Loucy (cell line): ENCODE measurements at regions not wholly inside any gene's neighbourhood (a gene's known extent, or its start where the extent isn't known, plus 50 kb on each side); places are given as distances from the start of the nearest gene placed in this dataset.

ENCODE experiments used
- H2AFZ ChIP-seq: fragments of 200-600 bp; sonication (generic); 2 replicates; pipeline ENCODE4 v1.6.0; 2016; ENCODE audit warnings: antibody characterized with exemption, mild to moderate bottlenecking, low read length, moderate library complexity
- H3F3A ChIP-seq: fragments of 200-600 bp; 2 replicates; pipeline ENCODE4 v1.6.0; 2016; ENCODE audit warnings: antibody characterized with exemption, low read depth, mild to moderate bottlenecking
- H3K27me3 ChIP-seq: fragments of 200-600 bp; sonication (generic); 2 replicates; pipeline ENCODE4 v1.6.1; 2014; ENCODE audit warnings: low read length, mild to moderate bottlenecking; ENCODE audit not compliant: insufficient read depth, poor library complexity, severe bottlenecking
- H3K36me3 ChIP-seq: fragments of 200-600 bp; sonication (generic); 2 replicates; pipeline ENCODE4 v1.6.1; 2016; ENCODE audit warnings: low read length; ENCODE audit not compliant: insufficient read depth
- H3K4me1 ChIP-seq: fragments of 200-600 bp; sonication (generic); 2 replicates; pipeline ENCODE4 v1.5.1; 2014; ENCODE audit warnings: low read length, mild to moderate bottlenecking; ENCODE audit not compliant: insufficient read depth, poor library complexity, severe bottlenecking
- H3K4me2 ChIP-seq: fragments of 200-600 bp; sonication (generic); 2 replicates; pipeline ENCODE4 v1.6.0; 2014; ENCODE audit warnings: antibody characterized with exemption, low read length, low read depth, mild to moderate bottlenecking; ENCODE audit not compliant: poor library complexity, severe bottlenecking
- H3K4me3 ChIP-seq: fragments of 200-600 bp; sonication (generic); 2 replicates; pipeline ENCODE4 v1.5.1; 2014; ENCODE audit warnings: low read length, mild to moderate bottlenecking, mixed read lengths; ENCODE audit not compliant: poor library complexity, severe bottlenecking
- H3K79me2 ChIP-seq: fragments of 200-600 bp; sonication (generic); 2 replicates; pipeline ENCODE4 v1.6.1; 2014; ENCODE audit warnings: low read length; ENCODE audit not compliant: insufficient read depth
- H3K9ac ChIP-seq: fragments of 200-600 bp; sonication (generic); 2 replicates; pipeline ENCODE4 v1.6.0; 2014; ENCODE audit warnings: mild to moderate bottlenecking, low read depth, low read length, moderate library complexity; ENCODE audit not compliant: poor library complexity, severe bottlenecking
- H3K9me2 ChIP-seq: fragments of 200-600 bp; sonication (generic); replicated peaks from 2 replicates; pipeline ENCODE4 v1.6.1; 2016; ENCODE audit warnings: low read depth, low read length, mixed read lengths
- H3K9me3 ChIP-seq: fragments of 200-600 bp; sonication (generic); 2 replicates; pipeline ENCODE4 v1.6.1; 2014; ENCODE audit warnings: mild to moderate bottlenecking, antibody characterized with exemption, low read length, low read depth; ENCODE audit not compliant: insufficient read depth
- H4K20me1 ChIP-seq: fragments of 200-600 bp; sonication (generic); 2 replicates; pipeline ENCODE4 v1.6.0; 2014; ENCODE audit warnings: antibody characterized with exemption, low read length, mild to moderate bottlenecking; ENCODE audit not compliant: insufficient read depth, poor library complexity, severe bottlenecking
- CTCF ChIP-seq: fragments of 200-600 bp; sonication (generic); conservative IDR thresholded peaks from 2 replicates; pipeline ENCODE4 v1.5.1; 2014; ENCODE audit warnings: mild to moderate bottlenecking, antibody characterized with exemption, low read length
- EZH2phosphoT487 ChIP-seq: fragments of 200-600 bp; IDR thresholded peaks from 2 replicates; pipeline ENCODE4 v1.6.1; 2018; ENCODE audit warnings: antibody characterized with exemption, mild to moderate bottlenecking, moderate library complexity, borderline replicate concordance

GRCh38 chr13:99122171-99122570 is 78.5 kb upstream of the UBAC2 start:
- H3K4me1 ChIP-seq: peaks cover 29% of the 10 kb centered on the region
- no peaks in the 10 kb centered on the region for H3F3A ChIP-seq
- no peaks in the 10 kb centered on the region for H3K36me3 ChIP-seq
- no peak overlapping the region for H3K4me2 ChIP-seq
- H2AFZ ChIP-seq: peak overlapping the region; percentile 13; the same call in 1 of the 2 replicates
- no peaks in the 10 kb centered on the region for H3K79me2 ChIP-seq
- no peaks in the 10 kb centered on the region for H3K9me3 ChIP-seq
- TF ChIP-seq CTCF: no peak
- no peak for TF ChIP-seq EZH2phosphoT487
- no peak overlapping the region for H3K9ac ChIP-seq
- no peaks in the 10 kb centered on the region for H3K27me3 ChIP-seq
- H3K4me3 ChIP-seq: no peak overlapping the region
- H3K9me2 ChIP-seq: no peaks in the 10 kb centered on the region
- H4K20me1 ChIP-seq: no peaks in the 10 kb centered on the region

- Histone ChIP-seq H3K4me3 (no peak overlapping the region), H3K9me2 (no peaks in the 10 kb centered on the region), H3K36me3 (no peaks in the 10 kb centered on the region), H3K4me1 (peaks cover 29% of the 10 kb centered on the region), H3K4me2 (peak overlapping the region; percentile 72), H2AFZ (peak overlapping the region; percentile 79; the same call in 1 of the 2 replicates), H3F3A (no peaks in the 10 kb centered on the region), H3K9me3 (no peaks in the 10 kb centered on the region), H3K79me2 (no peaks in the 10 kb centered on the region), H3K27me3 (no peaks in the 10 kb centered on the region), H3K9ac (peak overlapping the region; percentile 66), H4K20me1 (no peaks in the 10 kb centered on the region)
- TF ChIP-seq EZH2phosphoT487 (no peak), CTCF (no peak)
These were observed 77.3 kb upstream of the UBAC2 start for GRCh38 chr13:99123101-99124045.

- H2AFZ ChIP-seq: peak overlapping the region; percentile 79; the same call in 1 of the 2 replicates
- peak overlapping the region; percentile 72 for H3K4me2 ChIP-seq
These were observed 76.6 kb upstream of the UBAC2 start for GRCh38 chr13:99124046-99124400.

More at GRCh38 chr13:99124046-99124400, 76.6 kb upstream of the UBAC2 start:
- Histone ChIP-seq H3K4me1 (peaks cover 29% of the 10 kb centered on the region), H4K20me1 (no peaks in the 10 kb centered on the region), H3K36me3 (no peaks in the 10 kb centered on the region), H3K9ac (peak overlapping the region; percentile 66), H3K27me3 (no peaks in the 10 kb centered on the region), H3K4me3 (no peak overlapping the region), H3K9me2 (no peaks in the 10 kb centered on the region), H3K79me2 (no peaks in the 10 kb centered on the region), H3F3A (no peaks in the 10 kb centered on the region), H3K9me3 (no peaks in the 10 kb centered on the region)
- TF ChIP-seq CTCF (no peak), EZH2phosphoT487 (no peak)
